ENCODE measurements at regions not wholly inside any gene's neighbourhood (a gene's known extent, or its start where the extent isn't known, plus 50 kb on each side); places are given as distances from the start of the nearest gene placed in this dataset.
"Not testable (repeated sequence)": the region's sequence is repeated elsewhere in the genome, so short reads cannot be mapped to it uniquely, and the experiment has no call there.

- not testable (repeated sequence) for TF ChIP-seq CTCF (IDR thresholded peaks at IDR 0.05); POLR2AphosphoS5 (IDR thresholded peaks at IDR 0.05; ENCODE audit: low read depth, low read length)
Observed at GRCh38 chr4:137868067-137868466, 335.8 kb upstream of the PCDH18 start.

Data from Panc1 (cell line).